CD14-positive monocyte (primary cell): ENCODE measurements at regions not wholly inside any gene's neighbourhood (a gene's known extent, or its start where the extent isn't known, plus 50 kb on each side); places are given as distances from the start of the nearest gene placed in this dataset.
A peak's percentile ranks its signal among the peaks of the same experiment; 100 is the strongest.

Experiments
- DNase-seq, 3 donors: peaks; one replicate each; pipeline ENCODE4 v3.0.0-alpha.2; 2011 to 2022
- H2AFZ ChIP-seq: 2 replicates; pipeline ENCODE4 v1.6.0; 2012; ENCODE audit warnings: mild to moderate bottlenecking, low read depth, low read length, inconsistent platforms; ENCODE audit not compliant: insufficient read depth, poor library complexity, severe bottlenecking
- H3K27ac ChIP-seq, 2 donors: 1 replicate in 1 of 2; 2 replicates in 1 of 2; pipeline ENCODE4 v1.5.1; 2012 to 2013; ENCODE audit warnings: low read length in 2 of 2, control low read depth in 1 of 2, inconsistent platforms in 1 of 2, low read depth in 1 of 2, mild to moderate bottlenecking in 1 of 2
- H3K27me3 ChIP-seq, 2 donors: one replicate each; pipeline versions ENCODE4 v1.6.0 to v1.6.1; 2011 to 2013; ENCODE audit warnings: low read length in 2 of 2; ENCODE audit not compliant: control insufficient read depth in 2 of 2, insufficient read depth in 2 of 2
- H3K36me3 ChIP-seq, 2 donors: replicated peaks in 1 of 2; 1 replicate in 1 of 2; 2 replicates in 1 of 2; pipeline versions ENCODE4 v1.5.1 to v1.6.1; 2012 to 2013; ENCODE audit warnings: low read length in 2 of 2, control low read depth in 1 of 2, inconsistent platforms in 1 of 2, mild to moderate bottlenecking in 1 of 2; ENCODE audit not compliant: insufficient read depth in 2 of 2, control insufficient read depth in 1 of 2
- H3K4me1 ChIP-seq, 2 donors: 1 replicate in 1 of 2; 2 replicates in 1 of 2; pipeline versions ENCODE4 v1.5.1 to v1.6.1; 2012 to 2013; ENCODE audit warnings: low read length in 2 of 2, control low read depth in 1 of 2, inconsistent platforms in 1 of 2, mild to moderate bottlenecking in 1 of 2, moderate library complexity in 1 of 2; ENCODE audit not compliant: insufficient read depth in 2 of 2, control insufficient read depth in 1 of 2
- H3K4me2 ChIP-seq: replicated peaks from 2 replicates; pipeline ENCODE3; 2012; ENCODE audit warnings: low read length, moderate library complexity, mild to moderate bottlenecking; ENCODE audit not compliant: poor library complexity, severe bottlenecking; ENCODE audit errors: extremely low read depth
- H3K4me3 ChIP-seq, 3 experiments: fragments of 200-600 bp in 1 of 3; sonication (generic) in 1 of 3; replicated peaks in 1 of 3; 1 replicate in 2 of 3; 2 replicates in 1 of 3; pipeline ENCODE4 v1.5.1; 2011 to 2013; ENCODE audit warnings: low read length in 3 of 3, mild to moderate bottlenecking in 3 of 3, control low read depth in 2 of 3, low read depth in 2 of 3, inconsistent platforms in 1 of 3, moderate library complexity in 1 of 3
- H3K79me2 ChIP-seq: 2 replicates; pipeline ENCODE4 v1.6.0; 2012; ENCODE audit warnings: mild to moderate bottlenecking, control low read depth, inconsistent platforms, low read length, moderate library complexity; ENCODE audit not compliant: insufficient read depth
- H3K9ac ChIP-seq: 2 replicates; pipeline ENCODE4 v1.6.0; 2017; ENCODE audit warnings: low read length, mild to moderate bottlenecking; ENCODE audit not compliant: insufficient read depth, poor library complexity, severe bottlenecking
- H3K9me3 ChIP-seq, 2 donors: replicated peaks in 1 of 2; 1 replicate in 1 of 2; 2 replicates in 1 of 2; pipeline versions ENCODE4 v1.5.1 to v1.6.1; 2012 to 2013; ENCODE audit warnings: low read length in 2 of 2, control low read depth in 1 of 2; ENCODE audit not compliant: control insufficient read depth in 1 of 2, insufficient read depth in 1 of 2
- H4K20me1 ChIP-seq: 2 replicates; pipeline ENCODE4 v1.6.0; 2012; ENCODE audit warnings: mild to moderate bottlenecking, low read length, control low read depth, moderate library complexity; ENCODE audit not compliant: insufficient read depth
- H3K27ac Mint-ChIP-seq, 7 donors: one replicate each; pipeline ENCODE4 v1.8.0; 2020; ENCODE audit warnings: mild to moderate bottlenecking in 7 of 7, mixed read lengths in 7 of 7, moderate library complexity in 6 of 7, inconsistent platforms in 2 of 7
- H3K27me3 Mint-ChIP-seq, 3 donors: one replicate each; pipeline ENCODE4 v1.8.0; 2021 to 2022; ENCODE audit warnings: low read depth in 3 of 3, mild to moderate bottlenecking in 3 of 3, mixed read lengths in 3 of 3, moderate library complexity in 3 of 3, inconsistent platforms in 1 of 3
- H3K36me3 Mint-ChIP-seq, 2 donors: one replicate each; pipeline ENCODE4 v1.8.0; 2020; ENCODE audit warnings: mixed read lengths in 2 of 2, inconsistent platforms in 1 of 2, mild to moderate bottlenecking in 1 of 2
- H3K4me1 Mint-ChIP-seq: one replicate; pipeline ENCODE4 v1.8.0; 2020; ENCODE audit warnings: mild to moderate bottlenecking, mixed read lengths
- H3K4me3 Mint-ChIP-seq, 2 donors: one replicate each; pipeline ENCODE4 v1.8.0; 2020; ENCODE audit warnings: mild to moderate bottlenecking in 2 of 2, mixed read lengths in 2 of 2, moderate library complexity in 1 of 2
- H3K9me3 Mint-ChIP-seq, 7 donors: one replicate each; pipeline ENCODE4 v1.8.0; 2020 to 2022; ENCODE audit warnings: mixed read lengths in 7 of 7, mild to moderate bottlenecking in 6 of 7, moderate library complexity in 6 of 7, inconsistent platforms in 2 of 7
- WGBS: methylation state at CpG from one replicate; pipeline ENCODE4 v1.1.5; 2013; ENCODE audit warnings: missing lambda C conversion rate; ENCODE audit not compliant: insufficient coverage; 5-methylcytosine and 5-hydroxymethylcytosine counted together
- intact Hi-C, 2 donors: fragments of 100-400 bp; cut with micrococcal nuclease; formaldehyde crosslinking; loops; one replicate each; pipeline versions ENCODE4 v1.15.0 to v1.15.1; 2023
- TF ChIP-seq, protein P1 (sequence below): fragments of 200-600 bp; IDR thresholded peaks from one replicate; pipeline ENCODE4 v1.8.0; 2022; ENCODE audit warnings: antibody characterized with exemption, mild to moderate bottlenecking

DNA sequence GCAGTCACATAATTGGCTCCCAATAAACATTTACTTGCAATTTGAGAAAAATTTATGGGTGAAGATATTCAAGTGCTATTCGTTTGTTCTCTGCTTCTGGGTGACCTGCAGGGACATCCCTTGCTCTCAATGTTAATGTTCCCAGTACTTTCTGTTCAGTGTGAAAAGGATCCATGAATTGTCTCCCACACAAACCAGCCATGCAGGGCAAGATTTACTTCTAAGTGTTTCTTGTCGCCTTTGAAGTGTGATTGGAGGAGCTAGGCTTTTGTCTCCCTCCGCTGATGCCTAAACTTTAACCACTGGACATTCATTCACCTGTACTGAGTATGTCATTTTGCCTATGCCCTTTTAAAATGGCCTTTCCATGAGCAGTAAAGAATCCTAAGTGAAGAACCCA, 66.4 kb upstream of the ADA2 start:
- DNase-seq: no peak
- Mint-ChIP-seq H3K27ac (no peak overlapping the region), H3K36me3 (no peaks in the 10 kb centered on the region), H3K27me3 (peaks cover 24 to 33% (median 26%) of the 10 kb centered on the region in 3 donors), H3K4me3 (no peak overlapping the region), H3K4me1 (peaks cover 16% of the 10 kb centered on the region), H3K9me3 (peaks cover 0 to 2% (median 0%) of the 10 kb centered on the region in 7 donors)
- Histone ChIP-seq H4K20me1 (no peaks in the 10 kb centered on the region), H3K9ac (no peak overlapping the region), H3K27ac (no peak overlapping the region), H3K27me3 (peaks cover 6 to 18% of the 10 kb centered on the region in 2 donors), H3K9me3 (no peaks in the 10 kb centered on the region), H3K4me2 (no peak overlapping the region), H3K4me3 (no peak overlapping the region), H3K36me3 (no peaks in the 10 kb centered on the region), H2AFZ (no peak overlapping the region), H3K4me1 (peaks cover 9 to 10% of the 10 kb centered on the region in 2 donors), H3K79me2 (no peaks in the 10 kb centered on the region)
- intact Hi-C loops: no loop called here
- TF ChIP-seq, protein P1, sequence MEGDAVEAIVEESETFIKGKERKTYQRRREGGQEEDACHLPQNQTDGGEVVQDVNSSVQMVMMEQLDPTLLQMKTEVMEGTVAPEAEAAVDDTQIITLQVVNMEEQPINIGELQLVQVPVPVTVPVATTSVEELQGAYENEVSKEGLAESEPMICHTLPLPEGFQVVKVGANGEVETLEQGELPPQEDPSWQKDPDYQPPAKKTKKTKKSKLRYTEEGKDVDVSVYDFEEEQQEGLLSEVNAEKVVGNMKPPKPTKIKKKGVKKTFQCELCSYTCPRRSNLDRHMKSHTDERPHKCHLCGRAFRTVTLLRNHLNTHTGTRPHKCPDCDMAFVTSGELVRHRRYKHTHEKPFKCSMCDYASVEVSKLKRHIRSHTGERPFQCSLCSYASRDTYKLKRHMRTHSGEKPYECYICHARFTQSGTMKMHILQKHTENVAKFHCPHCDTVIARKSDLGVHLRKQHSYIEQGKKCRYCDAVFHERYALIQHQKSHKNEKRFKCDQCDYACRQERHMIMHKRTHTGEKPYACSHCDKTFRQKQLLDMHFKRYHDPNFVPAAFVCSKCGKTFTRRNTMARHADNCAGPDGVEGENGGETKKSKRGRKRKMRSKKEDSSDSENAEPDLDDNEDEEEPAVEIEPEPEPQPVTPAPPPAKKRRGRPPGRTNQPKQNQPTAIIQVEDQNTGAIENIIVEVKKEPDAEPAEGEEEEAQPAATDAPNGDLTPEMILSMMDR: no peak
- WGBS: no CpG with 5 or more reads among the region's 3 CpGs

DNA sequence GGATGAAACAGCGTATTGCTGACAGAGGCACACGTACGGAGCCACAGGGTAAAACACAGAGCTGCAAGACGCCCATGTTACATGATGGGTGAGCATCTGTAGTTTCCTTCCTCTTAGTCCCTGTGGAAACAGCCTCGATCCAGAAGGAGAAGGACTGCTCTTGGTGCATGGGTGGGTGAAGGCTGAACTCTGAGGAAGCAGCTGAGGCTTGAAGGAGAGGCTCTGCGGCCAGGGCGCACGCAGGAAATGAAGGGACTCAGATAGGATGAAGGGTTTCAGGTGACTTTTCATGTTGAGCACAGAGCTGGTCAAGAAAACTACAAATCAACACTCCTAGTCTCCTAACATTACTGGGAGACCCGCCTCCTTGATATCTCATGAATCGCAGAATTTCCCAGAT, 65.7 kb upstream of the ADA2 start:
- WGBS: 16% methylated on average over 6 of the region's 10 CpGs
- peaks cover 6 to 18% of the 10 kb centered on the region in 2 donors for H3K27me3 ChIP-seq
- Mint-ChIP-seq H3K4me3 (peak overlapping the region in 1 of 2 donors; percentile 33), H3K27me3 (peaks cover 24 to 36% (median 26%) of the 10 kb centered on the region in 3 donors), H3K27ac (no peak overlapping the region), H3K4me1 (peaks cover 23% of the 10 kb centered on the region), H3K36me3 (no peaks in the 10 kb centered on the region), H3K9me3 (peaks cover 0 to 2% (median 0%) of the 10 kb centered on the region in 7 donors)
- H4K20me1 ChIP-seq: no peaks in the 10 kb centered on the region
- peaks cover 9 to 10% of the 10 kb centered on the region in 2 donors for H3K4me1 ChIP-seq
- H3K27ac ChIP-seq: no peak overlapping the region
- intact Hi-C loops: no loop called here
- no peaks in the 10 kb centered on the region for H3K9me3 ChIP-seq
- H3K36me3 ChIP-seq: no peaks in the 10 kb centered on the region
- H2AFZ ChIP-seq: no peak overlapping the region
- no peak for DNase-seq
- no peak overlapping the region for H3K4me3 ChIP-seq
- TF ChIP-seq, protein P1: no peak
- no peak overlapping the region for H3K4me2 ChIP-seq
- H3K79me2 ChIP-seq: no peaks in the 10 kb centered on the region
- no peak overlapping the region for H3K9ac ChIP-seq
